ENCODE measurements at regions not wholly inside any gene's neighbourhood (a gene's known extent, or its start where the extent isn't known, plus 50 kb on each side); places are given as distances from the start of the nearest gene placed in this dataset.

GRCh38 chr5:164206196-164206595, 700.8 kb downstream of the MAT2B start:
- no peak overlapping the region for H3K27ac ChIP-seq
- ATAC-seq: no peak
- no peak overlapping the region for H3K4me3 ChIP-seq
- DNase-seq: no peak
- H3K4me1 ChIP-seq: no peaks in the 10 kb centered on the region
- H3K27me3 ChIP-seq: no peaks in the 10 kb centered on the region
- no peaks in the 10 kb centered on the region for H3K36me3 ChIP-seq
- TF ChIP-seq CTCF (IDR thresholded peaks at IDR 0.05 in 4 of 5, conservative IDR thresholded peaks at IDR 0.05 in 1 of 5) (no peak), POLR2A (IDR thresholded peaks at IDR 0.05) (no peak)
- H3K9me3 ChIP-seq: no peaks in the 10 kb centered on the region
- intact Hi-C loops (cut with DNase I; ENCODE audit: low total_unique reads): no loop called here
- in situ Hi-C loops (cut with MboI; ENCODE audit: low sequenced_read_pairs in 4 of 4): no loop called here

- Histone ChIP-seq H3K4me1 (no peaks in the 10 kb centered on the region), H3K9me3 (no peaks in the 10 kb centered on the region), H3K27ac (no peak overlapping the region), H3K27me3 (no peaks in the 10 kb centered on the region), H3K36me3 (no peaks in the 10 kb centered on the region), H3K4me3 (no peak overlapping the region)
- DNase-seq (no peak), ATAC-seq (no peak)
- intact Hi-C loops (cut with DNase I; ENCODE audit: low total_unique reads) (no loop called here), in situ Hi-C loops (cut with MboI; ENCODE audit: low sequenced_read_pairs in 4 of 4) (no loop called here)
- TF ChIP-seq POLR2A (IDR thresholded peaks at IDR 0.05): no peak
- TF ChIP-seq CTCF (IDR thresholded peaks at IDR 0.05 in 4 of 5, conservative IDR thresholded peaks at IDR 0.05 in 1 of 5): no peak
Measured at GRCh38 chr5:164207646-164208045, 702.2 kb downstream of the MAT2B start.

- in situ Hi-C loops (cut with MboI; ENCODE audit: low sequenced_read_pairs in 4 of 4): no loop called here
- H3K4me1 ChIP-seq: no peaks in the 10 kb centered on the region
- no peak overlapping the region for H3K4me3 ChIP-seq
- intact Hi-C loops (cut with DNase I; ENCODE audit: low total_unique reads): no loop called here
- TF ChIP-seq CTCF (IDR thresholded peaks at IDR 0.05 in 4 of 5, conservative IDR thresholded peaks at IDR 0.05 in 1 of 5) (no peak), POLR2A (IDR thresholded peaks at IDR 0.05) (no peak)
- H3K27me3 ChIP-seq: no peaks in the 10 kb centered on the region
- no peaks in the 10 kb centered on the region for H3K9me3 ChIP-seq
- ATAC-seq: no peak
- H3K27ac ChIP-seq: no peak overlapping the region
- DNase-seq: no peak
- no peaks in the 10 kb centered on the region for H3K36me3 ChIP-seq
Measured at GRCh38 chr5:164210491-164210890, 705.1 kb downstream of the MAT2B start.

GRCh38 chr5:164214698-164215097, 709.3 kb downstream of the MAT2B start:
- intact Hi-C loops (cut with DNase I; ENCODE audit: low total_unique reads): no loop called here
- H3K4me3 ChIP-seq: no peak overlapping the region

More at GRCh38 chr5:164214698-164215097, 709.3 kb downstream of the MAT2B start:
- ATAC-seq (no peak), DNase-seq (no peak)
- in situ Hi-C loops (cut with MboI; ENCODE audit: low sequenced_read_pairs in 4 of 4): no loop called here
- Histone ChIP-seq H3K4me1 (no peaks in the 10 kb centered on the region), H3K27me3 (no peaks in the 10 kb centered on the region), H3K27ac (no peak overlapping the region), H3K9me3 (no peaks in the 10 kb centered on the region), H3K36me3 (no peaks in the 10 kb centered on the region)
- no peak for TF ChIP-seq POLR2A (IDR thresholded peaks at IDR 0.05)
- TF ChIP-seq CTCF (IDR thresholded peaks at IDR 0.05 in 4 of 5, conservative IDR thresholded peaks at IDR 0.05 in 1 of 5): no peak

Data from gastrocnemius medialis (tissue), 4 donors.